ENCODE measurements at regions not wholly inside any gene's neighbourhood (a gene's known extent, or its start where the extent isn't known, plus 50 kb on each side); places are given as distances from the start of the nearest gene placed in this dataset.

DNA sequence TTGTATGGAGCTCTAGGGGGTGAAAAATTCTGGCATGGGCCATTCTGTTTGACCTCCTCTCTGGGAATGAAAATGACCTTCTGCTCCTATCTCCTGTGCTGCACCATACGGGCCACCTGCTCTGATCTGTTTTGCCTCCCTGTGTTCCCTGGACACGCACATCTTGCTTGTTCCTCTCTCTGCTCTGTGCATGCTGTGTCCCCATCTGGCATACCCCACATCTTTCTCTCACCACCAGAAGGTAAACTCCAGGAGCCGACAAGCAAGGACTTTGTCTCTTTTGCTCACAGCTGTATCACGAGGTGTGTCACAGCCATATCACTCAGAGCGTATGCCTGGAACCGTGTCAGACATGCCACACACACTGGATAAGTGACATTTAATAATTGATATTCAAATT, 208.4 kb upstream of the DTNBP1 start:
- DNase-seq, result no peak

DNA sequence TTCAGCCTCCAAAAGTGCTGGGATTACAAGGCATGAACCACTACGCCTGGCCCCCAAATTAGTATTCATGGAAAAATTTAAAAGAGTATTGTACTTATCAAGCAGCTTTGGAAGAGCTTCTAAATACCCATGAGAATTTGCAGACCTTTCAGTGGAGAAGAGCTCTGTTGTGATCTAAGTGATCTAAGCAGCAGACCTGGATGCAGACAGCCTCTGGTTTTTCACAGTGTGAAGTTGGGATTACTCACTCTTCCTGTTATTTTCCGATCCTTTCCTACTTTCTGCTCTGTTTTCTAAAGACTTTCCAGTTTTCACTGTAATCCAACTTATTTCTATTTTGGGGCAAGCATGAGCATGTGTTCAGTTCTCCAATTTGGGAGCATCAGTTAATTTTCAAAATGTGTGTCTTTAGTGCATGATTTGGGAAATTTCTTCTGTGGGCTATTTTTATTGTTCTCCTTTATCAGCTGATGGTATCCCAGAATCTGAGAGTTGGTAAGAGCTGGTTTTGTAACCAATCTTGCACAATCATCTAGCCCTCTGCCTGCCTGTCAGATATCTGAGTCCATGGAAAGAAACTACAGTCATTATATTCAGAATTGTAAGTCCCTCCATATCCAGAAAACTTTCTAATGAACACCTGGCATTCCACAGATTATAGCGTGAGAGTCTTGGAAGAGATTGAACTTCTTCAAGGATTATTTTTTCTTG, 207.7 kb upstream of the DTNBP1 start:
- no peak for DNase-seq

DNA sequence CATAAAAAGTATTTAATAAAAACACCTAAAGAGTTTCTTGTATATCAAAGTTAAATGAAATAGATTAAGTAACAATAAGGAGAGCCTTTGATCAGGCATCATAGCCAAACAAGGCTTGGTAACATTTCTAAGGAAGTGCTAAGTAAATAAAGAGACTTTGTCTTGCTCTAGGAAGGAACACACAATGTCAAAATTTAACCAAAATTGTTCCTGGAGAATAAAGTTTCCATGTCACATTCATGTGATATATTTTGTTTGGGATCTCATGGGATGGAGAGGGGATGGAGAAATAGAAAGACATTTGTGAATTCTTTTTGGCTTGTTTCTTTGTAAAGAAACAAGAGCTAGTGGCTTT, 201.9 kb upstream of the DTNBP1 start:
- no peak for DNase-seq

DNA sequence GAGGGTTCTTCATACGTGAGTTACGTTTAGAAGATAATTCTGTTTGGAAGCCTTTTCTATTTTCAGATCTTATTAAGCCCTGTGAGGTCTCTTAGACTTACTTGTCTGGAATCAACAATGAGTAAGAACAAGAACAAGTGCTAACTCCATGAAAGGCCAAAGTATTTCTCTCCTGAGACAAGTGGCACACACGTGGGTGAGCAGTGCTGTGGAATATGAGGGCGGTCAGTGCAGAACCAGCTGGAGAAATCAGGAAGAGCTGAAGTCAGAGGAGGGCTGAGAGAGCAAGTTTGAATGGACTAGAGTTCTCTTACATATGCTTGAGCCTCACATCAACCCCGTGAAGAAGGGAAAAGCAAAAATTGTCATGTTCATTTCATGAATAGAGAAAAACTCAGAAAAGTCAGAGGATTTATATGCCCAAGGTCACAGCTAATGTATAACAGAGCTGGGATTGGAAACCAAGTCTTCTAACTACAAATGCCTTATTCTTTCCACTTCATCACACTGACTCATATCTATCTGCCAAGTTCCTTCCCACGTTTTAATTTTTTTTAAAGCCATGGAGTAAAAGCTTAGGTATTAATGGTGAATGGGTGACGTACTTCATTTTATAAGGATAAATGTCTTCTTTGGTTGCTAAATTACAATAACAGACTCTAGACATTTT, 201.3 kb upstream of the DTNBP1 start:
- no peak for DNase-seq

DNA sequence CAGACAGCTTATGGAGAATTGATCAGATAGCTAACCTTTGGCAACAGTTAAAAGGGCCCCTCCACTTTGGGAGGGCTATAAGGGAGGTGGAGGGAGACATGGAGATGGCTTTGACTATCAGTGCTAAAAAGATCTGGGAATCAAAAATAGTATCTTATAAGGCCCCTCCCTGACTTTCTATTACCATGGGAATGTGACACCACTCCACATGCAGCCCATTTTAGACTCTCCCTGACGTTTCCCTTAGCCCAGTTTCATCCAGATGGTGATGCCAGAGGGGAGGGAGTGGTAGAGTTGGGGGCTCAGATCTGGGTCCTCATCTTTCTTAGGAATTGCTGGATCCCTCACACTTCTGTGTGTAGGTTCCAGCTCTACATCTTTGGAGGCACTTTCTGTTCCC, 200.0 kb upstream of the DTNBP1 start:
- no peak for DNase-seq

DNA sequence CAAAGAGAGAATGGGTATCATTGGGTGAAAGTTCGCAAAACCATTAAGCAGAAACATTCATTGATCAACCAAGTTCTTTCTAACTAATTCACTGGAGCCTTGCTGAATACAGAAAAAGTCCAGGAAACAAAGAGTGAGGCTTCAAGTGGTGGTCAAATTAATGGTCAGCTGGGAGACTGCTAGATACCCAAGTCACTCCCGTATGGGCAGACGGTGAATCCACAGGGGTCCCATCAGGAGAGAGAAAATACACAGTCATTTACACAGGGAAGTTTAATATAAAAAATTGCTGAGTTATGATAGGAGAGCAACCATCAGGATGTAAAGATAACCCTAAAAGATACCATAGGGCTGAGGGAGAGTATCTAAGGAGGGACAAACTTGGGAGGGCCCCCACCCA, 198.7 kb upstream of the DTNBP1 start:
- no peak for DNase-seq

DNA sequence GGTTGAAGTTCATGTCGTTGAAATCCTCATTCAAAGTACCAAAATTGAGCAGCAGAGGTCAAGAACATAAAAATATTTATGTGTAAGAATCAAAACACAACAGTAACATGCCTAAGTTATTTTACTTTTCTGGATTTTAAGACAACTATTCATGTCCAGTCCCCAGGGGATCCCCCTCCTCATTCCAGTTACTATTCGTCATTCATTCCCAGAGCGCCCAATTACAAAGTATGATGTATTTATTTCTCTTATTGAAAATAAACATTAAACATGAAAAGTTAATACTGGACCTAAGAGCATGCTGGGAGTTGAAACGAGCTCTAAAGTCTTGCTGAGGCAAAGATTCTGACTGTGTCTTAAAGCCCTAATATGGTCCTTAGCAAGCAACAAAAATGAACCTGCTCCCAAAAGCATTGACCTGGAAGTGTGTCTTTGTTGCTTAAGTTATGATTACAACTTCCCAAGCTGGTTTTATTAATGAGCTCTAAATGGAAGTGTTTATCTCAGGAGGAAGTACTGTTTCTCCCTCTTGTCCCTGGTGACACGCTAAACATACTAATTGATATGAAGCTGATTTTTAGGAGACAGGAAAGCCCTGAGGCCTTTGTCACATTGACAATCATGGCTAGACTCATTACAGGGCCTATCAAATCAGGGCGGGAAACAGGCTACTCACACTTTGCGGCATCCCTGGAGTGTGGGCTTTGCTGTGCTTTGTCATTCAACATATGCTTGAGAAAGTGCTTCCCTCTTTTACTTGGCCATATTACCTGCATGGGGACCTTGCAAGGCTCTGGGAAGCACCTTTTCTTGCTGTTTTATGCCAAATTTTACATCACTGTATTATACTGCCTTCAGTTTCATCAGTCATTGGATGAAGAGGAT, 192.2 kb upstream of the DTNBP1 start:
- no peak for DNase-seq

DNA sequence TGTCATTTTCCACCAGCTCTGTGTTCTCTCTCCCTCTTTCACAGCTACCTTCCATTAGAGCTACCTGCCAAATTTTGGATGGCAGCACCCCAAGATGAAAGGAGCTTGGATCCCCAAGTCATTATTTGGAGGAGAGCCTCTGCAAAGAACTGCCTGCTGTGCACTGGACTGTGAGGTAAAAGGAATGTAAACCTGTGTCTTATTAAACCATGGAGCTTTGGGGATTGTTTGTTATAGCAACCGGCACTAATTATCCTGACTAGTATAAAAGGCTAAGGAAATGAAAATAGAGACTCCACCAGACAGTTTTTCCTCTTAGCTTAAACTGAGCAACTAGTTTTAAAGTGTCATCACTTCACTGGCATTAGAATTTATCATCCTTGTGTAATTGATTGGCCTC, 191.6 kb upstream of the DTNBP1 start:
- DNase-seq, result no peak

DNA sequence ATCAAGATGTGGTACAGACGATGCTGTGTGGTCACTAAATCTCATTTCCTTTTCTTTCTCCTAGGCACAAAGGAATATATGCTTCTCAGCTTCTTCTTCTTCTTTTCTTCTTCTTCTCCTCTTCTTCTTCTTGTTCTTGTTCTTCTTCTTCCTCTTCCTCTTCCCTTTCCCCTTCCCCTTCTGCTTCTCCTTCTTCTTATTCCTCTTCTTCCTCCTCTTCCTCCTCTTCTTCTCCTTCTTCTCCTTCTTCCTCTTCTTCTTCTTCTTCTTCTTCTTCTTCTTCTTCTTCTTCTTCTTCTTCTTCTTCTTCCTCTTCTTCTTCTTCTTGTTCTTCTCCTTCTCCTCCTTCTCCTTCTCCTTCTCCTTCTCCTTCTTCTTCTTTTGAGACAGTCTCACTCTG, 190.4 kb upstream of the DTNBP1 start:
- DNase-seq, result no peak

DNA sequence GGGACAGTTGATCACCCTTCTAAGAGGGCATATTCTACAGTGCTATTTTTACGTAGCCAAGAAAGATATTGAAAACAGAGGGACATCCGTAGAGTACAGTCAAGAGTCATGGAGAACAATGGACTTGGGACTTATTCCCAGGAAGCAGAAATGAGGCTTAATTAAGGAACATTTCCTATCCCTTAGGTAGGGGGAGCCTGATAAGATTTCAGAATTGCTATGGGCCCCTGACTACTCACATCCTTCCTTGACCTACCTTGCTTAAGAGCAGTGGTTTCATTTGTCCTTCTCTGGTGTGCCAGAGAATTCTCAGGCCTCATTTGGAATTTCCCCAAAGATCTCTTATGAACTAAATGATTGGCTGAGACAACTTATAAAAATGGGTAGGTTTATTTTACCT, 189.5 kb upstream of the DTNBP1 start:
- DNase-seq, result no peak

DNA sequence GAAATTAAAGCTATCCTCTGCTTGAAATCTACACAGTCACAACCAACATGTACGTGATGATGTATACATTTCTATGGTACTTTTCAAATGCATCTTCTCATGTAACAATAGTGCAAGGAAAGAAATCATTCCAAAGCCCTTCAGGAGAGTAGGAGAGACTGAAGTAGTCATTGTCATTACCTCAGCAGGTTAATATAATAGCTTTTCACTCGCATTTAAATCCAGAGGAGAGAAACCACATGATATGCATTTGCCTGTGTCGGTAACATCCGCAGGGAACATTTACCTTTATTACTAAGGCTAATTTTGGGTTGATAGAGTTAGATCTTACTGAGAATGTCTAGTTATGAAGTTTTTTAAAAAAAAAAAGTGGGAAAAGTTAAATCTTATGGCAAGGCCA, 186.6 kb upstream of the DTNBP1 start:
- no peak for DNase-seq

DNA sequence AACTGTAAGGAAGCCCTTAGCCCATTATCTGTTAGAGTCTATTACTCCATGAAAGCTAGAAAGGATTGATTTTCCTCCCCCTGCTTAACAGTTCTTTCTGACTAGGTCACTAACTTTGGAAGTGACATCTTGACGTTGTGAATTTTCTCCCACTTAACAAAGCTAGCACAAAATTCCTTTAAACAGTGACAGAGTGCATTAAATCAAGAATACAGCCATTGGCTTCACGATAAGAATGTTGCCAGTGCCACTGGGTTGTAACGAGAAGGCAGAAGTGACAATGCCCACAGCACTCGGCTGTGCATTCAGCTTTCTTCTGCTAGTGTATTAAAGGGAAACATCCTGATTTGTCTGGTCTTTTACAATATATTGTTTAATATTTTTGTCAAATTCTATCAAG, 182.7 kb upstream of the DTNBP1 start:
- no peak for DNase-seq

DNA sequence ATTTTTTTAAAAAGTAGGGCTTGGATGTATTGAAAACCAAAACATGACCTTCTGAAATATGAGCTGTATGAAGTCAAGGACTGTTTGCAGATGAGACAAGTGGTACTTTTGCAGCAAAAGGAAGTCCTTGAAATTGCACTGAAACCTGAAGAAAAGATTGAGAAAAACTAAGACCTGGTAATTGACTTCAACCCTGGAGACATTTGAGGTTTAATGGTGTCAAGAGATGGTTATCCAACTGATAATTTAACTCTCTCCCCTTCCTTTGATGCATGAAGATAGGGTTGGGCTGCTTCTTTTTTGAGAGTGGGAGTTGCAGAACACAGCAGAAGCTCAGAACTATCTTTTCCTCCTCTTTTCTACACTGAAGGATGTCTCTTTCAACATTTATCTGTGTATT, 180.9 kb upstream of the DTNBP1 start:
- DNase-seq, result no peak

DNA sequence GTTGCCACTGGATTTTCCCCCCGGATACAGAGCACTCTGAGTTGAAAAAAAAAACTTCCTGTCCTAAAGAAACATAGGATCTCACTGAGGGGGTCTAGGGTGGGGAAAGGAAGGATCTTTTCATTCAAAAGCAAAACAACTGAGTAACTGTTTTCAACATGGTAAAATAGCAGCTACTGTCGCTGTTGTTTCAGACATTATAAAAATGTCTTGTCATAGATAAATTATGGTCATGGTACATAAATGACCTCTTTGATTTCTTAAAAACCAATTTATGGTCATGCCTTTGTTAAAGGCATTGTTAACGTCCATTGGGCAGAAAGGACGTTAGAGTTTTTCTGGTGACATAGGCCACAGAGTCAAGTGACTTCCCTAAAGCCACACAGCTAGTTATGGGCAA, 180.4 kb upstream of the DTNBP1 start:
- no peak for DNase-seq

DNA sequence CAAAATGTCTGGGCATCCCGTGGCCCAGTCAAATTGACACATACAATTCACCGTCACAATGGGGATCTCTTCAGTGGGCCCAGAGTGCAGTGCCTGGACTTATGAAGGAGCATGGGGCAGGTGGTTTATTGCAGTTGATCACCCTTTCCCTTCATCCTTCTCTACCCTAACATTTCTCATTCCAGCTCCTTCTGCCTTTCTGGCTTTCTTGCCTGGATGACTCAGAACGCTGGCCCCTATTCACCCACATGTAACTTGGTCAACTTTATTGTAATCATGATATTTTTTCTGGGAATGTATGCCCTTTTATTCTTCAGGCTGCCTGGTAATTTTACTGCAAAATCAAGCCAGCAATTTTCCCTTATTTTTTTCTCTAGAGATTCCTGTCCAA, 179.9 kb upstream of the DTNBP1 start:
- DNase-seq, result no peak

DNA sequence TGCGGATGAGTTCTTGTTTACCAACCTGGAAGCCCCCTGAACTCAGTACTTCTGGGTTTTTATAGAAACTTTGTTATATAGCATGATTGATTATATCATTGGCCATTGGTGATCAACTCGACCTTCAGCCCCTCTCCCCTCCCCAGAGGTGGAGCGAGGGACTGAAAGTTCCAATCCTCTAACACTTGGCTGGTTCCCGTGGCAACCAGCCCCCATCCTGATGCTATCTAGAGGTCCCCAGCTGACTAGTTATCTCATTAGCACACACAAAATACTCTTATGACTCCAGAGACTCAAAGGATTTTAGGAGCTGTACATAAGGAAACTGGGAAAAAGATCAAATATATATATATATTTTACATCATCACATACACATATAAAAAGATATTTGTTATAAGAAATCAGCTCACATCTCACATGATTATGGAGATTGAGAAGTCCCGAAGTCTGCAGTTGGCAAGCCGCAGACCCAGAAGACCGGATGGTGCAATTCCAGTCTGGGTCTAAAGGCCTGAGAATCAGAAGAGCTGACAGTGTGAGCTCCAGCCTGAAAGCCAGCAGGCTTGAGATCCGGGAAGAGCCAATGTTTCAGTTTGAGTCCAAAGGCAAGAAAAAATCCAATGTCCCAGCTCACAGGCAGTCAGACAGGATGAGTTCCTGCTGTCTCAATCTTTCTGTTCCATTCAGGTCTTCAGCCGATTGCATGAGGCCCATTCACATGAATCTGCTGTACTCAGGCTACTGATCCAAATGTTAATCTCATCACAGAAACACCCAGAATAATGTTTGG, 179.3 kb upstream of the DTNBP1 start:
- DNase-seq, result no peak

DNA sequence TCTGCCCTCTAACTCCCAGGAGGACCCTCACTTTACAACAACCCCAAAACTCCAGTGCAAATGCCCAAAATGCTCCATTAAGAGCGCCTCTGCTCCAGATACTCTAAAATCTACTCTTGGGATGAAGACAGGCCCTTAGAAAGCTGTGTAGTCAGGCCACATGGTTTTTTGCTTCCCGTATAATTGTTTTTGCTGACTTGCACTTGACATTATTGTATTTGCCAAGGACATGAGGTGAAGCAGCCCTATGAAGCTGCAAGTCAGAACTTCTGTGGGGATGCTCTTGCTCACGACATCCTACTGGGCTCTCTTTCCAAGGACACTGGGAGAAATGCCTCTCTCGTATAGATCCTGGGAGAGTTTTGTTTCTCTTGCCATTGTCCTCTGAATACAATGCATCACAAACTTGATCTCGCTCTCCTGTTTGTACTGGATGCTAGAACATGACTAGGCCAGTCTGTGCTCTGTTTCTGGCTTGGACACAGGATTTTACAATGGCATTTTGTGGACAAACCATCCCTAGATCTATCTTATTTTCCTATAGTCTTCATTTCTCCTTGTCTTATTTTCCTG, 177.2 kb upstream of the DTNBP1 start:
- no peak for DNase-seq

DNA sequence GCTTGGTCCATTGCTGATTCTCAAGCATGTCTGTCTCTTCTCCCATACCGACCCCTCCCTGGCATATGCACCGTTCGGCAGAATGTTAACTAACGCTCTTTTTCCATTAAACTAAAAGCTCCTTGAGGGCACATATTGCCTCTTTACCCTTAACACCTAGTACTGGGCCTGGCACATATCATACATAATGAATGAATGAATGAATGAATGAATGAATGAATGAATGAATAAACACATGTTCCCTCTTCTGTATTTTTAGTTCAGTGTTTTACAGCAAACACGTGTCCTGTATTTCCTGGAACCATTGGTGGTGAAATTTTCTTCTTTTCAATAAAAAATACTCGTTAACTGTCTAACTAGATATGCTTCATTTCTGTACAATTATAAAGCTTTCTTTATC, 174.4 kb upstream of the DTNBP1 start:
- DNase-seq, result no peak

DNA sequence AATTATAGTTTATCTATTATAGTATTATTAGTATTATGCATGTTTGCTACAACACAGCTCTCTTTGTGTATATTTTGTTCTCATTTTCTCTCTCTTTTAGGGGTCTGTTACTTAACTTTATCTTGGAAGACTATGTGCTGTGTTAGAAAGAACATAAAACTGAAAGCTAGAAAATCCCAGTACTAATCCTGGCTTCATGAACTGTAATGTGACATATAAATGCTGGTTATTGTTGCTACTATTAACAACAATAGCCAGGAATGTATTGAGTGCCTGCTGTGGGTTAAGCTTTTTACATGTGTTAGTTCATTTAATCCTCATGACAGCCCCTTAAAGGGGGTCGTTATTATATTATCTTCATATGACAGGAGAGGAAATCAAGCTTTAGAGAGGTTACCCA, 170.0 kb upstream of the DTNBP1 start:
- no peak for DNase-seq

DNA sequence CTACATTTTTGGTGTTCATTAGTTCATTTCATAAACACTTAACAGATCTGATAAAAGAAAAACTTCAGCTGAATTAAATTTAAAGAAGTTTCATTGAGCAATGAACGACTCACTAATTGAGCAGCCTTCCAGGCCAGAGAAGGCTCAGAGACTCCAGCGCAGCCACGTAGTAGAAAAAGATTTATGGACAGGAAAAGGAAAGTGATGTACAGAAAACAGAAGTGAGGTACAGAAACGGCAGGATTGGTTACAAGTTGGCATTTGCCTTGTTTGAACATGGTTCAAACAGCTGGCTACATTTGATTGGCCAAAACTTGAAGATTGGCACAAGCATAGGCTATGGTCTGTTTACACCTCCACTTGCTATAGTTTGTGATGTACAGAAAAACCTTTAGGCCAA, 166.3 kb upstream of the DTNBP1 start:
- DNase-seq, result no peak

DNA sequence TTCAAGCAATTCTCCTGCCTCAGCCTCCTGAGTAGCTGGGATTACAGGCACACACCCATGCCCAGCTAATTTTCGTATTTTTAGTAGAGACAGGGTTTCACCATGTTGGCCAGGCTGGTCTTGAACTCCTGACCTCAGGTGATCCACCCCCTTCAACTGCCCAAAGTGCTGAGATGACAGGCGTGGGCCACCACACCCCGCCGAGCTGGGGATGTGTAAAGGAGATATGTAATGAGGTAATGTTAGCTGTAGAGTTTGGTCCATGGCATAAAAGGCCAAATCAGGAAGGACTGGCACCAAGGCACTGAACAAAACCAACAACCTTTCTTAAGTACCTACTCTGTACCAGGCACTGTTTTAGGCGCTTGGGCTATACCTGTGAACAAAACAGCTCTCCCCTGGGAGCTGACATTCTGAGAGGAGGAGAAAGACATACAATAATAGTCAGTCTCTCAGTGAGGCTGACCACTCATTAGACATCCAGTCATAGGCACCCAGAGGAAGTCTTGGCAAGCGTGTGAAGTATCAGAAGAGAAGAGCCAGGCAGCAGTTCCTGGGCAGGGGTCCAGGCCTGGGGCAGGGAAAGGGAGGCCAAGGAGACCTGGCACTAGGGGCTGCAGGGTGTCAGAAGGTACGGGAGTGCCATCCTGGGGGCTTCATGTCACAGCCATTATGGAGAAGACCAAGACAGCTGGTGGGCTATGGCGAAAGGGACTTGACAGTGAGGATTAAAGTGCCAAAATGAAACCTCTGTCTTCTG, 164.8 kb upstream of the DTNBP1 start:
- no peak for DNase-seq

DNA sequence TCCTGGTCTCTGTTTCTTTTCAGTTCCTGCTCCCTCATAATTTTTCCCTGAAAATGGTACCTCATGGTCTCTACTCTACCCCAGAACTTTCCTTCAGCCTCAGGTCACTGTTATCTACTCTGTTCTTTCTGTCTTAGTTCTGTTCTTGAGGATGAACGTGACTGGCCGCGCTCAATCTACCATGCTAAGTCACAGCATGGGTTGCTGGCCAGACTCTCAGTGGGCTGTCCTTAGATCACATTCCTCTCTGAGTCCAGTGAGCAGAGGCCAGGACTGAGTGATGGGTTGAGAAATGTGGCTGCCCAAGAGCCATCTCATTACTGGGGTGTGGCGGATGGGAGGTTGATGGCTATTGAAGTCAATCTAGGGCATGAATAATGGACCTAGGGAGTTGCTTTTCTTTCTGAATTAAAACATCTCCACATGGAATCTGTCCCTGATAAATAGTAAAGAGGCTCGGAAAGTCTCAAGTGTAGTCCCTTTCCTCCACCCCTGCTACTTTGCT, 164.0 kb upstream of the DTNBP1 start:
- DNase-seq, result no peak

Measured in NCI-H345 (cell line).